ENCODE measurements at regions not wholly inside any gene's neighbourhood (a gene's known extent, or its start where the extent isn't known, plus 50 kb on each side); places are given as distances from the start of the nearest gene placed in this dataset.
"Not testable (repeated sequence)": the region's sequence is repeated elsewhere in the genome, so short reads cannot be mapped to it uniquely, and the experiment has no call there.

GRCh38 chr5:98170994-98171393 is 602.5 kb upstream of the RGMB start:
- Mint-ChIP-seq H3K27me3 (ENCODE audit: low read depth) (no peaks in the 10 kb centered on the region), H3K9me3 (no peaks in the 10 kb centered on the region), H3K36me3 (ENCODE audit: low read depth) (no peaks in the 10 kb centered on the region), H3K27ac (no peak overlapping the region), H3K4me3 (no peak overlapping the region), H3K4me1 (no peaks in the 10 kb centered on the region)
- no peak for TF ChIP-seq CTCF (IDR thresholded peaks at IDR 0.05; ENCODE audit: unreplicated experiment in 3 of 3)

GRCh38 chr5:98173334-98173733 is 600.1 kb upstream of the RGMB start:
- Mint-ChIP-seq H3K27ac (no peak overlapping the region), H3K27me3 (ENCODE audit: low read depth) (no peaks in the 10 kb centered on the region), H3K4me3 (no peak overlapping the region), H3K36me3 (ENCODE audit: low read depth) (no peaks in the 10 kb centered on the region), H3K9me3 (no peaks in the 10 kb centered on the region), H3K4me1 (no peaks in the 10 kb centered on the region)
- no peak for TF ChIP-seq CTCF (IDR thresholded peaks at IDR 0.05; ENCODE audit: unreplicated experiment in 3 of 3)

- Mint-ChIP-seq H3K9me3 (no peaks in the 10 kb centered on the region), H3K36me3 (ENCODE audit: low read depth) (no peaks in the 10 kb centered on the region), H3K4me1 (no peaks in the 10 kb centered on the region), H3K4me3 (no peak overlapping the region), H3K27me3 (ENCODE audit: low read depth) (peaks cover 5% of the 10 kb centered on the region), H3K27ac (no peak overlapping the region)
- no peak for TF ChIP-seq CTCF (IDR thresholded peaks at IDR 0.05; ENCODE audit: unreplicated experiment in 3 of 3)
Measured at GRCh38 chr5:98175474-98175873, 598.0 kb upstream of the RGMB start.

GRCh38 chr5:98179791-98180755 is 593.4 kb upstream of the RGMB start:
- no peak for TF ChIP-seq CTCF (IDR thresholded peaks at IDR 0.05; ENCODE audit: unreplicated experiment in 3 of 3)
- peaks cover 17% of the 10 kb centered on the region for H3K9me3 Mint-ChIP-seq
- peaks cover 5% of the 10 kb centered on the region for H3K27me3 Mint-ChIP-seq (ENCODE audit: low read depth)
- no peaks in the 10 kb centered on the region for H3K36me3 Mint-ChIP-seq (ENCODE audit: low read depth)
- no peaks in the 10 kb centered on the region for H3K4me1 Mint-ChIP-seq
- no peak overlapping the region for H3K27ac Mint-ChIP-seq
- no peak overlapping the region for H3K4me3 Mint-ChIP-seq

GRCh38 chr5:98186128-98186527 is 587.3 kb upstream of the RGMB start:
- H3K4me3 Mint-ChIP-seq: no peak overlapping the region
- TF ChIP-seq CTCF (IDR thresholded peaks at IDR 0.05; ENCODE audit: unreplicated experiment in 3 of 3): no peak
- H3K27me3 Mint-ChIP-seq (ENCODE audit: low read depth): no peaks in the 10 kb centered on the region
- no peaks in the 10 kb centered on the region for H3K36me3 Mint-ChIP-seq (ENCODE audit: low read depth)
- H3K4me1 Mint-ChIP-seq: no peaks in the 10 kb centered on the region
- peaks cover 13% of the 10 kb centered on the region for H3K9me3 Mint-ChIP-seq
- H3K27ac Mint-ChIP-seq: no peak overlapping the region

GRCh38 chr5:98187945-98188344 is 585.5 kb upstream of the RGMB start:
- no peaks in the 10 kb centered on the region for H3K27me3 Mint-ChIP-seq (ENCODE audit: low read depth)
- H3K4me3 Mint-ChIP-seq: no peak overlapping the region
- H3K9me3 Mint-ChIP-seq: peaks cover 3% of the 10 kb centered on the region
- no peaks in the 10 kb centered on the region for H3K36me3 Mint-ChIP-seq (ENCODE audit: low read depth)
- no peaks in the 10 kb centered on the region for H3K4me1 Mint-ChIP-seq
- no peak for TF ChIP-seq CTCF (IDR thresholded peaks at IDR 0.05; ENCODE audit: unreplicated experiment in 3 of 3)
- H3K27ac Mint-ChIP-seq: no peak overlapping the region

GRCh38 chr5:98190344-98190743 is 583.1 kb upstream of the RGMB start:
- H3K27ac Mint-ChIP-seq; H3K36me3 Mint-ChIP-seq (ENCODE audit: low read depth); H3K4me1 Mint-ChIP-seq; H3K9me3 Mint-ChIP-seq; H3K4me3 Mint-ChIP-seq; H3K27me3 Mint-ChIP-seq (ENCODE audit: low read depth): not testable (repeated sequence)
